IMR-90 (cell line): ENCODE measurements at regions not wholly inside any gene's neighbourhood (a gene's known extent, or its start where the extent isn't known, plus 50 kb on each side); places are given as distances from the start of the nearest gene placed in this dataset.

Source experiments
- ATAC-seq: fragments of 200-7000 bp; cut with Tn5 transposase; 2 replicates; pipeline ENCODE4 v1.9.1; 2020; ENCODE audit warnings: low read depth, mild to moderate bottlenecking, moderate library complexity
- BruUV-seq: library from RNA; stranded (reverse); fragments of 400-500 nt; replicated peaks from 2 replicates; lab custom pipeline; 2021; lab: Mats Ljungman, UMichigan
- CTCF ChIA-PET: fragments of 300-600 bp; formaldehyde crosslinking; extraction: SDS; loops from one replicate; lab custom pipeline; 2021; ENCODE audit warnings: antibody characterized with exemption; lab: Yijun Ruan, JAX
- POLR2A ChIA-PET: fragments of 300-600 bp; sonication (Branson Sonifier 250); formaldehyde crosslinking; loops from one replicate; lab custom pipeline; 2022; ENCODE audit warnings: antibody characterized with exemption; ENCODE audit not compliant: unreplicated experiment; lab: Charles Lee
- DNase-seq: peaks from one replicate; pipeline ENCODE4 v3.0.0; 2013
- H2AFZ ChIP-seq: replicated peaks from 2 replicates; pipeline ENCODE3; 2013; ENCODE audit warnings: low read length, mild to moderate bottlenecking; ENCODE audit not compliant: poor library complexity
- H2AK5ac ChIP-seq: 2 replicates; pipeline ENCODE4 v1.6.1; 2013; ENCODE audit warnings: low read depth, low read length, inconsistent platforms
- H2AK9ac ChIP-seq: replicated peaks from 2 replicates; pipeline ENCODE3; 2013; ENCODE audit warnings: mild to moderate bottlenecking, low read depth, low read length, moderate library complexity; ENCODE audit not compliant: poor library complexity
- H2BK120ac ChIP-seq: 2 replicates; pipeline ENCODE4 v1.6.1; 2013; ENCODE audit warnings: low read depth, low read length, inconsistent platforms
- H2BK15ac ChIP-seq: 3 replicates; pipeline ENCODE4 v1.6.1; 2013; ENCODE audit warnings: low read depth, low read length, inconsistent platforms
- H2BK20ac ChIP-seq: 2 replicates; pipeline ENCODE4 v1.6.1; 2013; ENCODE audit warnings: low read depth, mild to moderate bottlenecking, inconsistent platforms, low read length, moderate library complexity
- H2BK5ac ChIP-seq: 2 replicates; pipeline ENCODE4 v1.6.1; 2013; ENCODE audit warnings: mild to moderate bottlenecking, low read depth, low read length, inconsistent platforms; ENCODE audit not compliant: poor library complexity, severe bottlenecking
- H3K14ac ChIP-seq: replicated peaks from 2 replicates; pipeline ENCODE4 v1.6.1; 2013; ENCODE audit warnings: low read depth, low read length, inconsistent platforms
- H3K18ac ChIP-seq: 2 replicates; pipeline ENCODE4 v1.6.1; 2013; ENCODE audit warnings: low read depth, low read length, control low read depth
- H3K23ac ChIP-seq: 2 replicates; pipeline ENCODE4 v1.6.1; 2013; ENCODE audit warnings: low read depth, low read length, inconsistent platforms
- H3K27ac ChIP-seq: 2 replicates; pipeline ENCODE4 v1.5.1; 2013; ENCODE audit warnings: mild to moderate bottlenecking, control low read depth, low read length; ENCODE audit not compliant: insufficient read depth
- H3K27me3 ChIP-seq: 2 replicates; pipeline ENCODE4 v1.6.1; 2013; ENCODE audit warnings: low read length; ENCODE audit not compliant: control insufficient read depth, insufficient read depth
- H3K36me3 ChIP-seq: 2 replicates; pipeline ENCODE4 v1.6.1; 2013; ENCODE audit warnings: low read length, mixed read lengths; ENCODE audit not compliant: control insufficient read depth, insufficient read depth
- H3K4ac ChIP-seq: 2 replicates; pipeline ENCODE4 v1.6.1; 2013; ENCODE audit warnings: low read depth, low read length, inconsistent platforms
- H3K4me1 ChIP-seq: 2 replicates; pipeline ENCODE4 v1.6.1; 2013; ENCODE audit warnings: low read length, mixed read lengths; ENCODE audit not compliant: control insufficient read depth, insufficient read depth
- H3K4me2 ChIP-seq: 2 replicates; pipeline ENCODE4 v1.6.1; 2013; ENCODE audit warnings: low read depth, mild to moderate bottlenecking, control low read depth, low read length, moderate library complexity
- H3K4me3 ChIP-seq: 2 replicates; pipeline ENCODE4 v1.5.1; 2013; ENCODE audit warnings: low read depth, mild to moderate bottlenecking, control low read depth, low read length, moderate library complexity; ENCODE audit not compliant: insufficient read depth
- H3K56ac ChIP-seq: 2 replicates; pipeline ENCODE4 v1.6.1; 2013; ENCODE audit warnings: low read length, inconsistent platforms; ENCODE audit not compliant: insufficient read depth; ENCODE audit errors: extremely low read depth
- H3K79me1 ChIP-seq, 2 experiments: 2 replicates each; pipeline ENCODE4 v1.6.1; 2013; ENCODE audit warnings: low read length in 2 of 2, inconsistent platforms in 1 of 2, low read depth in 1 of 2
- H3K9ac ChIP-seq: 2 replicates; pipeline ENCODE4 v1.6.1; 2013; ENCODE audit warnings: low read depth, low read length, control low read depth
- H3K9me1 ChIP-seq: 2 replicates; pipeline ENCODE4 v1.6.1; 2013; ENCODE audit warnings: low read length, inconsistent platforms; ENCODE audit not compliant: insufficient read depth
- H3K9me3 ChIP-seq: 2 replicates; pipeline ENCODE4 v1.6.1; 2013; ENCODE audit warnings: low read length; ENCODE audit not compliant: control insufficient read depth, insufficient read depth
- H4K20me1 ChIP-seq: 2 replicates; pipeline ENCODE4 v1.6.1; 2013; ENCODE audit warnings: low read length, inconsistent platforms; ENCODE audit not compliant: insufficient read depth
- H4K5ac ChIP-seq: 2 replicates; pipeline ENCODE4 v1.6.1; 2013; ENCODE audit warnings: mild to moderate bottlenecking, low read depth, low read length, control low read depth
- H4K8ac ChIP-seq, 2 experiments: 2 replicates each; pipeline ENCODE4 v1.6.1; 2013; ENCODE audit warnings: low read depth in 2 of 2, low read length in 2 of 2, control low read depth in 1 of 2, inconsistent platforms in 1 of 2
- H4K91ac ChIP-seq: 2 replicates; pipeline ENCODE4 v1.6.1; 2013; ENCODE audit warnings: low read depth, low read length, inconsistent platforms; ENCODE audit not compliant: insufficient read depth
- FOS ChIP-seq: fragments of 150-350 bp; IDR thresholded peaks from 2 replicates; pipeline ENCODE4 v1.6.1; 2016; ENCODE audit warnings: low read depth, low read length
- MAFK ChIP-seq: IDR thresholded peaks from 2 replicates; pipeline ENCODE4 v1.6.1; 2012; ENCODE audit warnings: low read depth, low read length, improper control_type of control experiment
- POLR2A ChIP-seq: IDR thresholded peaks from 2 replicates; pipeline ENCODE4 v1.6.1; 2012; ENCODE audit warnings: mild to moderate bottlenecking, low read depth, low read length
- RAD21 ChIP-seq: IDR thresholded peaks from 2 replicates; pipeline ENCODE4 v1.6.1; 2012; ENCODE audit warnings: low read length, improper control_type of control experiment
- RFX5 ChIP-seq: IDR thresholded peaks from 2 replicates; pipeline ENCODE4 v1.8.0; 2012; ENCODE audit warnings: low read depth, mild to moderate bottlenecking, low read length, moderate library complexity
- WGBS, 2 experiments: methylation state at CpG; one replicate each; pipeline versions ENCODE4 v1.1.5 to v1.1.7; 2013; ENCODE audit warnings: missing lambda C conversion rate in 2 of 2; ENCODE audit not compliant: insufficient read length in 1 of 2; ENCODE audit errors: extremely low coverage in 2 of 2; 5-methylcytosine and 5-hydroxymethylcytosine counted together
- dilution Hi-C: fragments of 300-500 bp; cut with HindIII; formaldehyde crosslinking; loops from one replicate; pipeline ENCODE4 v1.14.3; 2018; ENCODE audit warnings: low sequenced_read_pairs; ENCODE audit not compliant: unreplicated experiment
- in situ Hi-C: fragments of 300-500 bp; cut with MboI; formaldehyde crosslinking; loops from 3 replicates; pipeline ENCODE4 v1.14.3; 2019; ENCODE audit warnings: low sequenced_read_pairs, inconsistent platforms, mixed read lengths
- intact Hi-C: fragments of 100-400 bp; cut with micrococcal nuclease; formaldehyde crosslinking; loops from 2 replicates; pipeline ENCODE4 v1.10.0; 2022

DNA sequence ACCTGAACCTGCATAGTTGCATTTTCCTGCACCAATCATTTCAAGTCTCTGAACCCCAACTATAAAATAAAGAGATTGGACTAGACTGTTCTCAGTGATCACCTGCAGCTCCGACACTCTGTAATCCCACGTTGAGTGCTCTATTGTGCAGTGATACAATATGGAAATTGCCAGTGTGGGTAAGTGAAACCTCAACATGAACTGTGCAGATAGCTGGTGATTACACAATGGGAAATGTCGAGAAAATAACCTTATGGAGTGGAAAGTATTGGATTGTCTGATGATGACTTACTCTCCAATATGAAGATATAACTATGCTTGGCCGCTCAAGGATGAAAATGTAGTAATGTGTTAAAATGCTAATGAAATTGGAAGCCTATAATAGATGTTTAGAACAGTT is 293.1 kb upstream of the BRINP1 start:
- Histone ChIP-seq H4K91ac (no peak overlapping the region), H3K79me1 (no peaks in the 10 kb centered on the region), H2BK20ac (no peak overlapping the region), H3K9ac (no peak overlapping the region), H3K9me3 (peaks cover 2% of the 10 kb centered on the region; the same call in 1 of the 2 replicates), H3K4me3 (no peak overlapping the region), H3K56ac (no peak overlapping the region), H3K4ac (no peak overlapping the region), H2BK5ac (no peak overlapping the region), H2AK5ac (no peak overlapping the region), H3K4me2 (no peak overlapping the region), H3K18ac (no peak overlapping the region), H2BK15ac (no peak overlapping the region), H3K23ac (no peak overlapping the region), H3K27me3 (no peaks in the 10 kb centered on the region), H4K8ac (no peak overlapping the region), H2AFZ (no peak overlapping the region), H2BK120ac (no peak overlapping the region), H4K20me1 (no peaks in the 10 kb centered on the region), H3K14ac (no peak overlapping the region), H2AK9ac (no peak overlapping the region), H3K36me3 (no peaks in the 10 kb centered on the region), H3K4me1 (no peaks in the 10 kb centered on the region), H3K27ac (no peak overlapping the region), H4K5ac (no peak overlapping the region), H3K9me1 (no peaks in the 10 kb centered on the region)
- WGBS, 2 experiments, result no CpG with 5 or more reads among the region's 4 CpGs
- no TSS peak for BruUV-seq
- no peak for DNase-seq
- intact Hi-C loops (no loop called here), dilution Hi-C loops (no loop called here), in situ Hi-C loops (no loop called here)
- POLR2A ChIA-PET, result no interaction called here
- CTCF ChIA-PET, result no interaction called here
- no peak for TF ChIP-seq MAFK
- TF ChIP-seq RAD21, result no peak
- TF ChIP-seq POLR2A, result no peak
- no peak for TF ChIP-seq FOS
- TF ChIP-seq RFX5, result no peak
- ATAC-seq, result no peak
